H1 (cell line): ENCODE measurements at regions not wholly inside any gene's neighbourhood (a gene's known extent, or its start where the extent isn't known, plus 50 kb on each side); places are given as distances from the start of the nearest gene placed in this dataset.
A peak's percentile ranks its signal among the peaks of the same experiment; 100 is the strongest.

ENCODE experiments used
- CTCF ChIA-PET: fragments of 300-600 bp; sonication (Branson Sonifier 250); formaldehyde crosslinking; loops from one replicate; lab custom pipeline; 2021; ENCODE audit not compliant: partially characterized antibody; lab: Charles Lee
- POLR2A ChIA-PET: fragments of 300-600 bp; sonication (Branson Sonifier 250); formaldehyde crosslinking; loops from one replicate; lab custom pipeline; 2021; ENCODE audit warnings: inconsistent platforms; ENCODE audit not compliant: partially characterized antibody; lab: Charles Lee
- DNase-seq, 2 experiments: peaks; one replicate each; pipeline versions ENCODE4 v3.0.0 to v3.0.0-alpha.2; 2010 to 2022; ENCODE audit warnings: low spot score in 2 of 2, low read depth in 1 of 2, mixed read lengths in 1 of 2
- FAIRE-seq: peaks from 2 replicates; lab custom pipeline; 2011; peaks lifted over from hg19 to GRCh38; lab: Jason Lieb, UNC
- H2AFZ ChIP-seq: 2 replicates; pipeline ENCODE4 v1.8.1; 2012; ENCODE audit warnings: low read length, inconsistent platforms
- H2AK5ac ChIP-seq: 2 replicates; pipeline ENCODE4 v1.6.1; 2013; ENCODE audit warnings: low read depth, low read length
- H2BK120ac ChIP-seq: replicated peaks from 2 replicates; pipeline ENCODE3; 2013; ENCODE audit warnings: low read depth, low read length, inconsistent platforms
- H2BK12ac ChIP-seq: 2 replicates; pipeline ENCODE4 v1.6.1; 2013; ENCODE audit warnings: low read depth, low read length
- H2BK15ac ChIP-seq: 2 replicates; pipeline ENCODE4 v1.6.1; 2013; ENCODE audit warnings: low read length
- H2BK20ac ChIP-seq: 2 replicates; pipeline ENCODE4 v1.6.1; 2013; ENCODE audit warnings: low read length
- H2BK5ac ChIP-seq: 2 replicates; pipeline ENCODE4 v1.6.1; 2013; ENCODE audit warnings: low read depth, low read length
- H3K14ac ChIP-seq: 2 replicates; pipeline ENCODE4 v1.6.1; 2013; ENCODE audit warnings: inconsistent platforms; ENCODE audit not compliant: insufficient read length
- H3K18ac ChIP-seq: 2 replicates; pipeline ENCODE4 v1.6.1; 2013; ENCODE audit warnings: low read length; ENCODE audit errors: extremely low read depth
- H3K23ac ChIP-seq: 2 replicates; pipeline ENCODE4 v1.6.1; 2013; ENCODE audit warnings: inconsistent platforms; ENCODE audit not compliant: insufficient read length
- H3K23me2 ChIP-seq: 2 replicates; pipeline ENCODE4 v1.6.1; 2013; ENCODE audit warnings: low read depth, low read length
- H3K27ac ChIP-seq: 2 replicates; pipeline ENCODE4 v1.6.1; 2011; ENCODE audit warnings: low read depth, low read length, inconsistent platforms
- H3K27me3 ChIP-seq, 4 experiments: replicated peaks in 1 of 4; 1 replicate in 1 of 4; 2 replicates in 3 of 4; pipeline versions ENCODE4 v1.6.1 to v1.8.1; 2011 to 2013; ENCODE audit warnings: low read length in 3 of 4, mild to moderate bottlenecking in 3 of 4, inconsistent platforms in 2 of 4, mixed read lengths in 2 of 4, moderate library complexity in 1 of 4; ENCODE audit not compliant: control insufficient read depth in 3 of 4, insufficient read depth in 3 of 4; ENCODE audit errors: extremely low read depth in 1 of 4
- H3K36me3 ChIP-seq, 4 experiments: 2 replicates each; pipeline versions ENCODE4 v1.6.1 to v1.8.1; 2011 to 2013; ENCODE audit warnings: mild to moderate bottlenecking in 4 of 4, low read length in 3 of 4, moderate library complexity in 2 of 4, control low read depth in 1 of 4, inconsistent platforms in 1 of 4; ENCODE audit not compliant: insufficient read depth in 4 of 4, control insufficient read depth in 2 of 4
- H3K4ac ChIP-seq: replicated peaks from 2 replicates; pipeline ENCODE3; 2013; ENCODE audit warnings: low read length, low read depth, mixed read lengths, inconsistent platforms; ENCODE audit not compliant: insufficient read length
- H3K4me1 ChIP-seq, 4 experiments: replicated peaks in 1 of 4; 1 replicate in 1 of 4; 2 replicates in 3 of 4; pipeline versions ENCODE4 v1.6.1 to v1.8.1; 2011 to 2013; ENCODE audit warnings: low read length in 3 of 4, inconsistent platforms in 2 of 4, mixed read lengths in 1 of 4; ENCODE audit not compliant: insufficient read depth in 4 of 4, control insufficient read depth in 3 of 4
- H3K4me2 ChIP-seq, 2 experiments: 2 replicates each; pipeline versions ENCODE4 v1.6.1 to v1.8.1; 2011 to 2013; ENCODE audit warnings: low read depth in 2 of 2, low read length in 2 of 2, control low read depth in 1 of 2, inconsistent platforms in 1 of 2, mild to moderate bottlenecking in 1 of 2; ENCODE audit not compliant: insufficient read depth in 1 of 2
- H3K4me3 ChIP-seq, 4 experiments: fragments of 200-600, 300-600 bp in 1 of 4; sonication (generic), shearing (Covaris generic), sonication (Bioruptor Twin) in 1 of 4; 2 replicates each; pipeline versions ENCODE4 v1.5.1 to v1.8.1; 2011 to 2016; ENCODE audit warnings: low read length in 4 of 4, low read depth in 3 of 4, control low read depth in 2 of 4, inconsistent platforms in 2 of 4, mild to moderate bottlenecking in 2 of 4, mixed read lengths in 1 of 4, moderate library complexity in 1 of 4; ENCODE audit not compliant: insufficient read depth in 2 of 4; ENCODE audit errors: extremely low read depth in 1 of 4
- H3K56ac ChIP-seq: replicated peaks from 2 replicates; pipeline ENCODE3; 2013; ENCODE audit warnings: low read depth, mild to moderate bottlenecking, mixed read lengths, low read length, inconsistent platforms; ENCODE audit not compliant: insufficient read length
- H3K79me1 ChIP-seq: 2 replicates; pipeline ENCODE4 v1.6.1; 2013; ENCODE audit warnings: low read depth, low read length, control low read depth
- H3K79me2 ChIP-seq, 2 experiments: 2 replicates each; pipeline versions ENCODE4 v1.6.1 to v1.8.1; 2012 to 2013; ENCODE audit warnings: low read length in 2 of 2, mild to moderate bottlenecking in 2 of 2, inconsistent platforms in 1 of 2; ENCODE audit not compliant: insufficient read depth in 2 of 2, control insufficient read depth in 1 of 2
- H3K9ac ChIP-seq, 4 experiments: replicated peaks in 1 of 4; 1 replicate in 1 of 4; 2 replicates in 3 of 4; pipeline versions ENCODE4 v1.6.1 to v1.8.1; 2011 to 2013; ENCODE audit warnings: low read depth in 3 of 4, low read length in 3 of 4, control low read depth in 2 of 4, mild to moderate bottlenecking in 2 of 4, moderate library complexity in 2 of 4, inconsistent platforms in 1 of 4; ENCODE audit errors: extremely low read depth in 1 of 4
- H3K9me3 ChIP-seq, 2 experiments: 2 replicates each; pipeline versions ENCODE4 v1.6.1 to v1.8.1; 2012 to 2013; ENCODE audit warnings: mild to moderate bottlenecking in 2 of 2, moderate library complexity in 2 of 2, control low read depth in 1 of 2, inconsistent platforms in 1 of 2, low read depth in 1 of 2, low read length in 1 of 2, mixed read lengths in 1 of 2; ENCODE audit not compliant: insufficient read depth in 2 of 2
- H4K20me1 ChIP-seq, 2 experiments: replicated peaks in 1 of 2; 2 replicates each; pipeline versions ENCODE3 to v1.8.1; 2011 to 2013; ENCODE audit warnings: inconsistent platforms in 2 of 2, low read length in 2 of 2, mild to moderate bottlenecking in 1 of 2; ENCODE audit not compliant: insufficient read depth in 2 of 2, control insufficient read depth in 1 of 2
- H4K5ac ChIP-seq: 2 replicates; pipeline ENCODE4 v1.6.1; 2013; ENCODE audit warnings: low read length, low read depth, mixed read lengths, inconsistent platforms; ENCODE audit not compliant: insufficient read length
- H4K8ac ChIP-seq: 2 replicates; pipeline ENCODE4 v1.8.0; 2013; ENCODE audit warnings: mild to moderate bottlenecking, moderate library complexity, low read length, inconsistent platforms; ENCODE audit not compliant: insufficient read depth; ENCODE audit errors: extremely low read depth
- H4K91ac ChIP-seq: replicated peaks from 2 replicates; pipeline ENCODE3; 2013; ENCODE audit warnings: low read length, mixed read lengths, inconsistent platforms; ENCODE audit not compliant: insufficient read length
- BCL11A ChIP-seq, 2 experiments: IDR thresholded peaks; one replicate each; pipeline ENCODE4 v1.6.1; 2011; ENCODE audit warnings: low read depth in 2 of 2, low read length in 2 of 2, mild to moderate bottlenecking in 2 of 2
- CEBPB ChIP-seq: IDR thresholded peaks from 2 replicates; pipeline ENCODE4 v1.6.1; 2012; ENCODE audit warnings: low read depth, low read length
- CHD1 ChIP-seq: IDR thresholded peaks from 2 replicates; pipeline ENCODE4 v1.6.1; 2012; ENCODE audit warnings: low read depth, low read length, improper control_type of control experiment
- CHD2 ChIP-seq: IDR thresholded peaks from 2 replicates; pipeline ENCODE4 v1.6.1; 2012; ENCODE audit warnings: low read length, improper control_type of control experiment
- CREB1 ChIP-seq: IDR thresholded peaks from 2 replicates; pipeline ENCODE4 v1.6.1; 2012; ENCODE audit warnings: inconsistent platforms
- FOSL1 ChIP-seq: IDR thresholded peaks from 2 replicates; pipeline ENCODE4 v1.6.1; 2011; ENCODE audit warnings: mild to moderate bottlenecking, low read depth, low read length, moderate library complexity; ENCODE audit not compliant: insufficient read depth
- KDM4A ChIP-seq: IDR thresholded peaks from one replicate; pipeline ENCODE4 v1.7.1; 2012; ENCODE audit warnings: low read depth, mild to moderate bottlenecking, moderate library complexity, low read length, inconsistent platforms; ENCODE audit not compliant: severe bottlenecking
- POLR2A ChIP-seq, 2 experiments: IDR thresholded peaks; 1 replicate in 1 of 2; 2 replicates in 1 of 2; pipeline ENCODE4 v1.6.1; 2011; ENCODE audit warnings: low read depth in 2 of 2, low read length in 2 of 2, mild to moderate bottlenecking in 2 of 2; ENCODE audit errors: control extremely low read depth in 1 of 2
- RBBP5 ChIP-seq: IDR thresholded peaks from 2 replicates; pipeline ENCODE4 v1.7.1; 2012; ENCODE audit warnings: low read depth, mild to moderate bottlenecking, inconsistent platforms, low read length, moderate library complexity, borderline replicate concordance
- SIN3A ChIP-seq, 2 experiments: IDR thresholded peaks in 1 of 2; conservative IDR thresholded peaks in 1 of 2; 2 replicates each; pipeline ENCODE4 v1.6.1; 2011 to 2012; ENCODE audit warnings: low read length in 2 of 2, improper control_type of control experiment in 1 of 2, low read depth in 1 of 2, mild to moderate bottlenecking in 1 of 2
- SIRT6 ChIP-seq: IDR thresholded peaks from one replicate; pipeline ENCODE4 v1.7.1; 2012; ENCODE audit warnings: low read length, inconsistent platforms
- SP1 ChIP-seq: IDR thresholded peaks from 2 replicates; pipeline ENCODE4 v1.6.1; 2011; ENCODE audit warnings: low read depth, low read length
- SUZ12 ChIP-seq: fragments of 200-600 bp; sonication (generic); IDR thresholded peaks from 2 replicates; pipeline ENCODE4 v1.6.1; 2012; ENCODE audit warnings: mild to moderate bottlenecking, inconsistent platforms, low read length, moderate library complexity, mixed read lengths
- TCF12 ChIP-seq: IDR thresholded peaks from 2 replicates; pipeline ENCODE4 v1.6.1; 2011; ENCODE audit warnings: low read depth, mild to moderate bottlenecking, low read length
- WGBS, 2 experiments: shearing (Covaris generic) in 1 of 2; methylation state at CpG; one replicate each; pipeline versions ENCODE4 v1.1.6 to v1.1.7; 2013 to 2015; ENCODE audit warnings: low lambda C conversion rate in 2 of 2, mixed read lengths in 2 of 2, inconsistent platforms in 1 of 2, low coverage in 1 of 2, missing lambda C conversion rate in 1 of 2; ENCODE audit not compliant: insufficient replicate concordance in 2 of 2, insufficient coverage in 1 of 2, insufficient read length in 1 of 2; ENCODE audit errors: extremely low coverage in 1 of 2, missing lambda C conversion rate in 1 of 2; 5-methylcytosine and 5-hydroxymethylcytosine counted together

DNA sequence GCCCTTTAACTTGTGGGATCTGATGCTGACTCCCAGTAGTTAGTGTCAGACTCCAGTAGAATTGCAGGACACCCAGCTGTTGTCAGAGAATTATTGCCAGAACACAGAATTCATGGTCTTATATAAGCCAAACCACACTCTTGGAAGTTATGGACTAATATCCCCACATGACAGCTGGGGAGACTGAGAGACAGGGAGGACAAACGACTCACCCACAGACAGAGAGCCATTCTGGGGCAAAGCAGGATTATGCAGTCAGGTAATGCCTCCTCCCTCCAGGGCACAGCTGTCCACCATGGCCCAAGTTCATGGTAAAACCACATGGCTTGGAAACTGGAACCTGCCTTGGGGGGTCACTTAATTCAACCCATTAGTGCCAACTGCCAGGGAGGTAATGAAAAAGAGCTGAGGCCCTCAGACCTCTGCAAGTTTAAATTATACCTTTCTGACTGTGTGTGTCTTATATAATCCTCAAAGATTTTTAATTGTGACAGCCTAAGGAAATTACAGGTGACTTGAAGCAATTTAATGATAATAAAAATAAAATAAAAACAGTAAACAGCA, 299.5 kb downstream of the BUD13 start:
- 0 out of 2 replicates have a peak overlapping the region, but pooled peaks have one; percentile 93 for H2BK15ac ChIP-seq
- H2BK5ac ChIP-seq: no peak overlapping the region
- ChIA-PET POLR2A (interaction anchor here (1.3 kb wide), 1 partner anchor 9 kb away, joined by 3 read pairs; no protein-coding TSS in a partner anchor), CTCF (interaction anchor here (0.7 to 2.5 kb wide), 11 partner anchors 10 to 217 kb away, joined by 3 to 15 read pairs (median 4); no protein-coding TSS in a partner anchor)
- H2BK12ac ChIP-seq: no peak overlapping the region
- 0 out of 2 replicates have a peak overlapping the region, but pooled peaks have one; percentile 15 for H2BK20ac ChIP-seq
- no peak overlapping the region for H3K27ac ChIP-seq
- no peak overlapping the region for H3K4ac ChIP-seq
- no peak overlapping the region for H3K9ac ChIP-seq
- H3K23ac ChIP-seq: no peak overlapping the region
- no peaks in the 10 kb centered on the region for H3K79me2 ChIP-seq
- no peaks in the 10 kb centered on the region; the same call in 1 of the 2 replicates for H3K23me2 ChIP-seq
- H3K9me3 ChIP-seq: peaks cover 2 to 12% of the 10 kb centered on the region in 2 experiments; a peak in 3 of 4 replicates
- H3K36me3 ChIP-seq: 0 out of 8 replicates have a peak, but pooled peaks cover 0 to 3% (median 0%) of the 10 kb centered on the region in 4 experiments
- peak overlapping the region in 1 of 2 experiments; percentile 16; a peak in 1 of 4 replicates for H3K4me2 ChIP-seq
- no peak overlapping the region for H2AFZ ChIP-seq
- H2BK120ac ChIP-seq: no peak overlapping the region
- H3K4me3 ChIP-seq: no peak overlapping the region
- H4K5ac ChIP-seq: no peak overlapping the region
- 69% methylated on average over 1 of the region's 1 CpG; no CpG with 5 or more reads in 1 of the 2 experiments for WGBS, 2 experiments
- no peak overlapping the region for H3K18ac ChIP-seq
- no peak for FAIRE-seq
- H3K79me1 ChIP-seq: no peaks in the 10 kb centered on the region
- peak overlapping the region; percentile 61 for H4K91ac ChIP-seq
- no peaks in the 10 kb centered on the region; a peak in 1 of 7 replicates for H3K27me3 ChIP-seq
- no peak overlapping the region for H3K56ac ChIP-seq
- no peak for DNase-seq
- H4K8ac ChIP-seq: no peak overlapping the region
- no peak overlapping the region for H3K14ac ChIP-seq
- peak overlapping the region; percentile 54; the same call in 1 of the 2 replicates for H2AK5ac ChIP-seq
- no peaks in the 10 kb centered on the region for H4K20me1 ChIP-seq
- peaks cover 2 to 8% (median 7%) of the 10 kb centered on the region in 4 experiments; a peak in 5 of 7 replicates for H3K4me1 ChIP-seq
- TF ChIP-seq POLR2A (IDR thresholded peaks at IDR 0.05; ENCODE audit: control extremely low read depth in 1 of 2, low read depth in 2 of 2, low read length in 2 of 2) (no peak), SUZ12 (no peak), KDM4A (no peak), RBBP5 (no peak), CEBPB (no peak), SP1 (no peak), TCF12 (no peak), SIRT6 (no peak), CREB1 (no peak), FOSL1 (no peak), BCL11A (IDR thresholded peaks at IDR 0.05; ENCODE audit: low read depth in 2 of 2, low read length in 2 of 2) (no peak), CHD1 (no peak), SIN3A (conservative IDR thresholded peaks at IDR 0.05 in 1 of 2, IDR thresholded peaks at IDR 0.05 in 1 of 2; ENCODE audit: low read depth in 1 of 2, low read length in 2 of 2) (no peak), CHD2 (no peak)
